ENCODE measurements at regions not wholly inside any gene's neighbourhood (a gene's known extent, or its start where the extent isn't known, plus 50 kb on each side); places are given as distances from the start of the nearest gene placed in this dataset.

DNA sequence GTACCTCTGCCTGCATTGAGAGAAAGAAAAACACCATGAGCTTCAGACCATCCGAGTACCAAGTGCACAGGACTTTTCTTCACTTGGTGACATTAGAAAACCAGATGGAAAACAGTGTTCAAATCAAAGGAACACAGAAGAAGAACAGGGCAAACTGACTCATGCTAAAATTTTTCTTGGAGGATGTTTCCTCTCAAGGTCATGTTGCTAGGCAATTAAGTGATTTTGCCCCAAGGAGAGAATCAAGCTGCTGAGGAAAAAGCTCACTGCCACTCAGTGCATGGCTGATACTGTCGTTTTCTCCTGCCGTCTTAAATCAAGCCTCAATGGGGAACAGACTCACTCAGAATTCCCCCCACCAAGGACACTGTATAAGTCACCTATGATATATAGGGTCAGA lies 57.9 kb upstream of the SIMC1 start:
- no peak for ATAC-seq

GRCh38 chr5:176180781-176181180 lies 57.4 kb upstream of the SIMC1 start:
- no peak for ATAC-seq

DNA sequence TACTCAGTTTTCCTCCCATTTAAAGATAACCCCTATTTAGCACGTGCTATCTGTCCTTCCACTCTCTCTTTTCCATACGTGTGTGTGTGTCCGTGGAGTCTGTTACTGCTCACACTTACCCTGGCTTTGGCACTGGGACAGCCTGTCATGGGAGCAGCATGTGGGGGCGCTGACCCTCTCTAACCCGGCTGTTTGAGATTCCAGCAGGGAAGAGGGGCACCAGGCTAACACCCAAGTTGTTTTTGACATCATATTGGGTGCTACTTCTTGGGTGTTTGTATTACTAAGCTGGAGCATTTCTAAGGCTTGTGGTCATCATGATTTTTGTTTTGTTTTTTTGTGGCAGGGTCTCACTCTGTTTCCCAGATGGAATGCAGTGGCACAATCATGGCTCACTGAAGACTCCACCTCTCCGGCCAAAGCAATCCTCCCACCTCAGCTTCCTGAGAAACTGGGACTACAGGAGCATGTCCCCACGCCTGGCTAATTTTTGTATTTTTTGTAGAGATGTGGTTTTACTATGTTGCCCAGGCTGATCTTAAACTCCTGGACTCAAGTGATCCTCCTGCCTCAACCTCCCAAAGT lies 56.9 kb upstream of the SIMC1 start:
- ATAC-seq: no peak

- ATAC-seq: no peak
Observed at GRCh38 chr5:176183321-176184074, 54.7 kb upstream of the SIMC1 start.

GRCh38 chr5:176184608-176185132 lies 53.6 kb upstream of the SIMC1 start:
- no peak for ATAC-seq

DNA sequence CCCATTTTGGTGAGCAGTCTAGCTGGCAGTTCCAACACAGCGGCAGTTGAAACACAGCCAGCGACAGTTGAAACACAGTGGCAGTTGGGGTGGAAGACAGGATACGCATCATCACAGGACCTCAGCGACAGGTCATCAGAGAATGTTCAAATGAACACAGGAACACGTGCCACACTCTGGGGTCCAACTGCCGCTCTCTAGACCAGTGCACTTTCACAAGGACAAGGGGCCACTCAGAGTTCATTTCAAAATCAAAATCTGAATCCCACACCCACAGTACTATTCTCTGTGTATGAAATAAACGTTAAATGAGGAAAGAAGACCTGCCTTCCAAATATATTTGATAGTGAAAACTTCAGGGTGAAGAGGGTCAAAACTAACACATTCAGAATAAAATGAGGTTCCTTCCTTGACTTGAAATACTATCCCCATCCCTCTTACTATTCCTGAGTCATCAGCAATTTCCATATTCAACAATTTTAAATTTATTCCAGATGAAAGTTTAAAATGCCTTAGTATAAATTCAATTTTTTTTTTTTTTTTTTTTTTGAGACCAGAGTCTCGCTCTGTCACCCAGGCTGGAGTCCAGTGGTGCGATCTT lies 53.0 kb upstream of the SIMC1 start:
- ATAC-seq: no peak

GRCh38 chr5:176186107-176186506 lies 52.1 kb upstream of the SIMC1 start:
- ATAC-seq: no peak

- no peak for ATAC-seq
Observed at GRCh38 chr5:176187276-176188062, 50.8 kb upstream of the SIMC1 start.

GRCh38 chr5:176188085-176188484 lies 50.1 kb upstream of the SIMC1 start:
- no peak for ATAC-seq

Data from activated CD4-positive, CD25-positive, alpha-beta regulatory T cell treated with anti-CD3 and anti-CD28 coated beads, Interleukin-2, amount 50 U/mL, for 24 hours (primary cell).